Mesenchymal stem cell (in vitro differentiated cells and primary cell): ENCODE measurements at regions not wholly inside any gene's neighbourhood (a gene's known extent, or its start where the extent isn't known, plus 50 kb on each side); places are given as distances from the start of the nearest gene placed in this dataset.

Experiments used
- DNase-seq: peaks from one replicate; pipeline ENCODE4 v3.0.0-alpha.2; 2013
- H2AFZ ChIP-seq: one replicate; pipeline ENCODE4 v1.6.1; 2013; ENCODE audit warnings: low read depth, mild to moderate bottlenecking, control low read depth, inconsistent platforms, low read length, moderate library complexity
- H2AK5ac ChIP-seq: 2 replicates; pipeline ENCODE4 v1.6.1; 2013; ENCODE audit warnings: low read length, moderate library complexity, mild to moderate bottlenecking, inconsistent platforms; ENCODE audit not compliant: severe bottlenecking
- H2BK120ac ChIP-seq: one replicate; pipeline ENCODE4 v1.6.1; 2013; ENCODE audit warnings: low read depth, mild to moderate bottlenecking, inconsistent platforms, low read length, moderate library complexity
- H2BK12ac ChIP-seq, 2 experiments: one replicate each; pipeline ENCODE4 v1.6.1; 2013; ENCODE audit warnings: inconsistent platforms in 2 of 2, low read length in 2 of 2, mild to moderate bottlenecking in 2 of 2, moderate library complexity in 2 of 2, control low read depth in 1 of 2
- H2BK15ac ChIP-seq: one replicate; pipeline ENCODE4 v1.6.1; 2013; ENCODE audit warnings: mild to moderate bottlenecking, low read depth, inconsistent platforms; ENCODE audit not compliant: poor library complexity, severe bottlenecking
- H2BK5ac ChIP-seq: 2 replicates; pipeline ENCODE4 v1.6.1; 2013; ENCODE audit warnings: low read depth, mild to moderate bottlenecking, low read length, control low read depth, inconsistent platforms; ENCODE audit not compliant: poor library complexity, severe bottlenecking
- H3K14ac ChIP-seq, 2 experiments: one replicate each; pipeline ENCODE4 v1.6.1; 2013; ENCODE audit warnings: inconsistent platforms in 2 of 2, low read length in 2 of 2, control low read depth in 1 of 2, mild to moderate bottlenecking in 1 of 2, moderate library complexity in 1 of 2
- H3K18ac ChIP-seq, 2 experiments: one replicate each; pipeline ENCODE4 v1.6.1; 2013; ENCODE audit warnings: inconsistent platforms in 2 of 2, low read length in 2 of 2, control low read depth in 1 of 2, low read depth in 1 of 2, mild to moderate bottlenecking in 1 of 2
- H3K23ac ChIP-seq, 2 experiments: one replicate each; pipeline ENCODE4 v1.6.1; 2013; ENCODE audit warnings: inconsistent platforms in 2 of 2, low read length in 2 of 2, mild to moderate bottlenecking in 2 of 2, moderate library complexity in 2 of 2, control low read depth in 1 of 2
- H3K27ac ChIP-seq: 2 replicates; pipeline ENCODE4 v1.5.1; 2013; ENCODE audit warnings: mild to moderate bottlenecking, moderate library complexity, low read length, control low read depth, inconsistent platforms; ENCODE audit not compliant: poor library complexity, severe bottlenecking
- H3K27me3 ChIP-seq, 2 experiments: 2 replicates each; pipeline versions ENCODE4 v1.6.1 to v1.7.0; 2013; ENCODE audit warnings: low read length in 2 of 2, mild to moderate bottlenecking in 2 of 2, moderate library complexity in 2 of 2, control low read depth in 1 of 2, inconsistent platforms in 1 of 2; ENCODE audit not compliant: control insufficient read depth in 1 of 2, insufficient read depth in 1 of 2
- H3K36me3 ChIP-seq, 2 experiments: 2 replicates each; pipeline versions ENCODE4 v1.6.1 to v1.7.0; 2013; ENCODE audit warnings: low read length in 2 of 2, control low read depth in 1 of 2, inconsistent platforms in 1 of 2, low read depth in 1 of 2, mild to moderate bottlenecking in 1 of 2; ENCODE audit not compliant: insufficient read depth in 2 of 2, control insufficient read depth in 1 of 2
- H3K4ac ChIP-seq, 2 experiments: one replicate each; pipeline ENCODE4 v1.6.1; 2013; ENCODE audit warnings: inconsistent platforms in 2 of 2, low read length in 2 of 2, mild to moderate bottlenecking in 2 of 2, moderate library complexity in 2 of 2, control low read depth in 1 of 2, low read depth in 1 of 2
- H3K4me1 ChIP-seq: 2 replicates; pipeline ENCODE4 v1.6.1; 2013; ENCODE audit warnings: low read depth, low read length, control low read depth; ENCODE audit not compliant: control insufficient read depth, insufficient read depth
- H3K4me2 ChIP-seq: 2 replicates; pipeline ENCODE4 v1.6.1; 2013; ENCODE audit warnings: low read length, mild to moderate bottlenecking, inconsistent platforms; ENCODE audit not compliant: poor library complexity, severe bottlenecking
- H3K4me3 ChIP-seq, 2 experiments: 2 replicates each; pipeline versions ENCODE4 v1.5.1 to v1.7.0; 2013; ENCODE audit warnings: low read length in 2 of 2, mild to moderate bottlenecking in 2 of 2, control low read depth in 1 of 2, low read depth in 1 of 2; ENCODE audit not compliant: insufficient read depth in 1 of 2
- H3K79me1 ChIP-seq: replicated peaks from 2 replicates; pipeline ENCODE4 v1.6.1; 2013; ENCODE audit warnings: mild to moderate bottlenecking, control low read depth, low read length, inconsistent platforms; ENCODE audit not compliant: poor library complexity, severe bottlenecking
- H3K9ac ChIP-seq: 2 replicates; pipeline ENCODE4 v1.7.0; 2013; ENCODE audit warnings: mild to moderate bottlenecking, low read length, moderate library complexity
- H3K9me3 ChIP-seq: 2 replicates; pipeline ENCODE4 v1.7.0; 2013; ENCODE audit warnings: mild to moderate bottlenecking, low read length; ENCODE audit not compliant: control insufficient read depth
- H4K8ac ChIP-seq: one replicate; pipeline ENCODE4 v1.6.1; 2013; ENCODE audit warnings: inconsistent platforms, mild to moderate bottlenecking, low read length, moderate library complexity
- H4K91ac ChIP-seq: one replicate; pipeline ENCODE4 v1.6.1; 2013; ENCODE audit warnings: mild to moderate bottlenecking, low read length, inconsistent platforms
- WGBS: methylation state at CpG from one replicate; pipeline ENCODE4 v1.1.7; 2013; ENCODE audit warnings: mixed read lengths; 5-methylcytosine and 5-hydroxymethylcytosine counted together

- H3K23ac ChIP-seq, result no peak overlapping the region
- peaks cover 19% of the 10 kb centered on the region for H3K9me3 ChIP-seq
- no peaks in the 10 kb centered on the region for H3K36me3 ChIP-seq
- H3K4me1 ChIP-seq, result no peaks in the 10 kb centered on the region
- no peak overlapping the region for H3K18ac ChIP-seq
- H3K14ac ChIP-seq, result no peak overlapping the region
- H2AK5ac ChIP-seq, result no peak overlapping the region
- H3K79me1 ChIP-seq, result no peaks in the 10 kb centered on the region
- no peak overlapping the region for H3K27ac ChIP-seq
- H2BK5ac ChIP-seq, result no peak overlapping the region
- no peak overlapping the region for H4K91ac ChIP-seq
- 88% methylated on average over 1 of the region's 2 CpGs for WGBS
- H2BK120ac ChIP-seq, result no peak overlapping the region
- H3K27me3 ChIP-seq, result no peaks in the 10 kb centered on the region
- no peak overlapping the region for H3K4me3 ChIP-seq
- H3K4me2 ChIP-seq, result no peak overlapping the region
- no peak overlapping the region for H3K4ac ChIP-seq
- H2BK15ac ChIP-seq, result no peak overlapping the region
- H3K9ac ChIP-seq, result no peak overlapping the region
- DNase-seq, result no peak
- no peak overlapping the region for H2BK12ac ChIP-seq
- H2AFZ ChIP-seq, result no peak overlapping the region
- H4K8ac ChIP-seq, result no peak overlapping the region
Observed at GRCh38 chr9:12066455-12067035, 626.6 kb upstream of the TYRP1 start.

GRCh38 chr9:12069366-12069765 is 623.8 kb upstream of the TYRP1 start:
- no peaks in the 10 kb centered on the region for H3K4me1 ChIP-seq
- H3K27ac ChIP-seq, result no peak overlapping the region
- H3K36me3 ChIP-seq, result no peaks in the 10 kb centered on the region
- H3K9ac ChIP-seq, result no peak overlapping the region
- H3K4ac ChIP-seq, result no peak overlapping the region
- H3K4me3 ChIP-seq, result no peak overlapping the region
- H4K8ac ChIP-seq, result no peak overlapping the region
- H3K14ac ChIP-seq, result no peak overlapping the region
- H2AK5ac ChIP-seq, result no peak overlapping the region
- H3K27me3 ChIP-seq, result no peaks in the 10 kb centered on the region
- 84% methylated on average over 4 of the region's 4 CpGs for WGBS
- H2BK15ac ChIP-seq, result no peak overlapping the region
- no peak for DNase-seq
- no peak overlapping the region for H3K4me2 ChIP-seq
- no peak overlapping the region for H2AFZ ChIP-seq
- no peak overlapping the region for H2BK120ac ChIP-seq
- H3K79me1 ChIP-seq, result no peaks in the 10 kb centered on the region
- no peak overlapping the region for H3K23ac ChIP-seq
- H3K18ac ChIP-seq, result no peak overlapping the region
- H4K91ac ChIP-seq, result no peak overlapping the region
- no peak overlapping the region for H2BK12ac ChIP-seq
- H3K9me3 ChIP-seq, result peaks cover 17% of the 10 kb centered on the region
- H2BK5ac ChIP-seq, result no peak overlapping the region

GRCh38 chr9:12085399-12085798 is 607.8 kb upstream of the TYRP1 start:
- Histone ChIP-seq H2BK120ac (no peak overlapping the region), H2BK15ac (no peak overlapping the region), H4K8ac (no peak overlapping the region), H3K27ac (no peak overlapping the region), H2AFZ (no peak overlapping the region), H3K79me1 (no peaks in the 10 kb centered on the region), H2BK12ac (no peak overlapping the region), H3K14ac (no peak overlapping the region), H2BK5ac (no peak overlapping the region), H3K4me1 (no peaks in the 10 kb centered on the region), H4K91ac (no peak overlapping the region), H2AK5ac (no peak overlapping the region), H3K4me2 (no peak overlapping the region), H3K23ac (no peak overlapping the region), H3K36me3 (no peaks in the 10 kb centered on the region), H3K9ac (no peak overlapping the region), H3K4ac (no peak overlapping the region), H3K27me3 (no peaks in the 10 kb centered on the region), H3K9me3 (peaks cover 11% of the 10 kb centered on the region), H3K18ac (no peak overlapping the region), H3K4me3 (no peak overlapping the region)
- DNase-seq, result no peak

GRCh38 chr9:12091865-12092527 is 601.2 kb upstream of the TYRP1 start:
- Histone ChIP-seq H3K4me2 (no peak overlapping the region), H3K27ac (no peak overlapping the region), H4K8ac (no peak overlapping the region), H3K9ac (no peak overlapping the region), H3K23ac (no peak overlapping the region), H2BK12ac (no peak overlapping the region), H3K4me1 (no peaks in the 10 kb centered on the region), H3K9me3 (no peaks in the 10 kb centered on the region), H2BK120ac (no peak overlapping the region), H3K18ac (no peak overlapping the region), H3K4me3 (no peak overlapping the region), H4K91ac (no peak overlapping the region), H2BK15ac (no peak overlapping the region), H3K36me3 (no peaks in the 10 kb centered on the region), H3K14ac (no peak overlapping the region), H3K27me3 (no peaks in the 10 kb centered on the region), H2BK5ac (no peak overlapping the region), H3K79me1 (no peaks in the 10 kb centered on the region), H2AFZ (no peak overlapping the region), H3K4ac (no peak overlapping the region), H2AK5ac (no peak overlapping the region)
- DNase-seq, result no peak
- 70% methylated on average over 6 of the region's 6 CpGs for WGBS
